Lung (tissue), 11 donors: ENCODE measurements at regions not wholly inside any gene's neighbourhood (a gene's known extent, or its start where the extent isn't known, plus 50 kb on each side); places are given as distances from the start of the nearest gene placed in this dataset.

Experiments
- ATAC-seq: fragments of 200-7000 bp; cut with Tn5 transposase; one replicate; pipeline ENCODE4 v1.9.1; 2020; ENCODE audit warnings: moderate number of reproducible peaks; ENCODE audit not compliant: insufficient read depth, low FRiP score
- DNase-seq, 3 donors: peaks; one replicate each; pipeline ENCODE4 v3.0.0-alpha.2; 2013 to 2017
- H3K27ac ChIP-seq, 2 donors: one replicate each; pipeline ENCODE4 v1.5.1; 2013; ENCODE audit warnings: mild to moderate bottlenecking in 2 of 2, moderate library complexity in 2 of 2, control low read depth in 1 of 2, inconsistent platforms in 1 of 2, low read depth in 1 of 2, low read length in 1 of 2
- H3K27me3 ChIP-seq, 3 donors: one replicate each; pipeline ENCODE4 v1.5.1; 2013; ENCODE audit warnings: low read length in 2 of 3; ENCODE audit not compliant: control insufficient read depth in 3 of 3, insufficient read depth in 3 of 3
- H3K36me3 ChIP-seq, 4 donors: one replicate each; pipeline ENCODE4 v1.5.1; 2013; ENCODE audit warnings: low read length in 4 of 4, mild to moderate bottlenecking in 1 of 4, moderate library complexity in 1 of 4; ENCODE audit not compliant: control insufficient read depth in 4 of 4, insufficient read depth in 4 of 4
- H3K4me1 ChIP-seq, 5 donors: one replicate each; pipeline ENCODE4 v1.5.1; 2013; ENCODE audit warnings: low read length in 5 of 5, mild to moderate bottlenecking in 2 of 5, moderate library complexity in 1 of 5; ENCODE audit not compliant: control insufficient read depth in 5 of 5, insufficient read depth in 5 of 5
- H3K4me3 ChIP-seq: one replicate; pipeline ENCODE4 v1.5.1; 2013; ENCODE audit warnings: mild to moderate bottlenecking, control low read depth, moderate library complexity
- H3K9ac ChIP-seq, 2 donors: one replicate each; pipeline ENCODE4 v1.5.1; 2013; ENCODE audit warnings: low read length in 2 of 2, control low read depth in 1 of 2; ENCODE audit not compliant: insufficient read depth in 1 of 2
- H3K9me3 ChIP-seq, 4 donors: one replicate each; pipeline ENCODE4 v1.5.1; 2013; ENCODE audit warnings: low read length in 3 of 4, mild to moderate bottlenecking in 1 of 4, moderate library complexity in 1 of 4; ENCODE audit not compliant: control insufficient read depth in 4 of 4, insufficient read depth in 3 of 4
- WGBS, 2 donors: extraction: QIAGEN DNeasy Blood & Tissue Kit; methylation state at CpG; one replicate each; pipeline ENCODE4 v1.1.7; 2013; 5-methylcytosine and 5-hydroxymethylcytosine counted together
- TF ChIP-seq, protein P1 (sequence below): IDR thresholded peaks from 2 replicates; pipeline ENCODE4 v1.5.1; 2012; ENCODE audit warnings: mild to moderate bottlenecking; ENCODE audit errors: control extremely low read depth, extremely low read depth
- donor health status: control.
- donor health status: control.
- donor health status: Bipolar disorder and iron deficiency.
- donor health status: healthy.
- donor health status: DM: yes; HTN: yes; CAD: no.

DNA sequence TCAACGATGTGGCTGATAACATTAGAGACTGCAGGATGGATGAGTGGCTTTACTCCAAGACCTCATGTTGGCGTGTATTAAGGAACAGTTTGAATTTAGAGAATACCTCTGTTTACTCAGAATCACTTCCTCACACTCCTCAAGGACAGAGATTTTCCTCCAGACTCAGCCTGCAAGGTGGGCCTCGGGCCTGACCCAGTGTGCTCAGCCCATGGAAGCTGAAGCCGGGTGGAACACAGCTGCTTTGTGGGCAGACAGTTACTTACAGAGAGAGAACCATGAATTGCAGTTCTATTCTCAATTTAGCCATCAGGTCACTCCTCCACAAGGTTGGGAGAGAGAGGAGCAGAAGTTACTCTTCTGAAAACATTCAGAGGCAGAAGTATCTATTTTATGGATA lies 135.8 kb downstream of the SNX19 start:
- Histone ChIP-seq H3K9ac (no peak overlapping the region), H3K27me3 (no peaks in the 10 kb centered on the region), H3K4me3 (no peak overlapping the region), H3K4me1 (peaks cover 0 to 61% (median 37%) of the 10 kb centered on the region in 5 donors), H3K9me3 (no peaks in the 10 kb centered on the region), H3K36me3 (no peaks in the 10 kb centered on the region), H3K27ac (no peak overlapping the region)
- ATAC-seq (no peak), DNase-seq (no peak)
- TF ChIP-seq, protein P1, sequence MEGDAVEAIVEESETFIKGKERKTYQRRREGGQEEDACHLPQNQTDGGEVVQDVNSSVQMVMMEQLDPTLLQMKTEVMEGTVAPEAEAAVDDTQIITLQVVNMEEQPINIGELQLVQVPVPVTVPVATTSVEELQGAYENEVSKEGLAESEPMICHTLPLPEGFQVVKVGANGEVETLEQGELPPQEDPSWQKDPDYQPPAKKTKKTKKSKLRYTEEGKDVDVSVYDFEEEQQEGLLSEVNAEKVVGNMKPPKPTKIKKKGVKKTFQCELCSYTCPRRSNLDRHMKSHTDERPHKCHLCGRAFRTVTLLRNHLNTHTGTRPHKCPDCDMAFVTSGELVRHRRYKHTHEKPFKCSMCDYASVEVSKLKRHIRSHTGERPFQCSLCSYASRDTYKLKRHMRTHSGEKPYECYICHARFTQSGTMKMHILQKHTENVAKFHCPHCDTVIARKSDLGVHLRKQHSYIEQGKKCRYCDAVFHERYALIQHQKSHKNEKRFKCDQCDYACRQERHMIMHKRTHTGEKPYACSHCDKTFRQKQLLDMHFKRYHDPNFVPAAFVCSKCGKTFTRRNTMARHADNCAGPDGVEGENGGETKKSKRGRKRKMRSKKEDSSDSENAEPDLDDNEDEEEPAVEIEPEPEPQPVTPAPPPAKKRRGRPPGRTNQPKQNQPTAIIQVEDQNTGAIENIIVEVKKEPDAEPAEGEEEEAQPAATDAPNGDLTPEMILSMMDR, result no peak
- 67 to 82% methylated on average over 4 of the region's 4 CpGs for WGBS, 2 donors

DNA sequence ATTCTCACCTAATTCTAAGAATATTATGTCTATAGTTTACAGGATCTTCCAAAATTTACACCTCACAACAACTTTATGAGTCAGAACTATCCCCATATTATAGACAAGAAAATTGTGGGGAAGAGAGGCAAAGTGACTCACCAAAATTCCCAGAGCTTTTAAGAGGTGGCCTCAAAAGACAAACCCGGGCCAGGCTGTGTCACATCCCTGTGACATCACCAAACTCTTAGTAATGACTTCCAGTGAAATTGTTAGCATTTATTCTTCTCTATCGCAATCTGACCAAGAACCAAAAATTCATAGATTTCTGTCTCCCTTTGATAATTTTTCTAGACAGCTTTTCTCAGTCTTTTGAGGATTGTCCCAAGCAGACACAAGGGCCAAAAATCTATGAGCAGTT lies 134.3 kb downstream of the SNX19 start:
- Histone ChIP-seq H3K36me3 (no peaks in the 10 kb centered on the region), H3K9me3 (no peaks in the 10 kb centered on the region), H3K27me3 (no peaks in the 10 kb centered on the region), H3K4me3 (no peak overlapping the region), H3K27ac (no peak overlapping the region), H3K9ac (peak overlapping the region in 1 of 2 donors; percentile 59), H3K4me1 (peaks cover 3 to 75% (median 49%) of the 10 kb centered on the region in 5 donors)
- ATAC-seq, result no peak
- TF ChIP-seq, protein P1, result no peak
- WGBS, 2 donors, result 73 to 88% methylated on average over 2 of the region's 2 CpGs
- peak in 1 of 3 donors; percentile 64 for DNase-seq

DNA sequence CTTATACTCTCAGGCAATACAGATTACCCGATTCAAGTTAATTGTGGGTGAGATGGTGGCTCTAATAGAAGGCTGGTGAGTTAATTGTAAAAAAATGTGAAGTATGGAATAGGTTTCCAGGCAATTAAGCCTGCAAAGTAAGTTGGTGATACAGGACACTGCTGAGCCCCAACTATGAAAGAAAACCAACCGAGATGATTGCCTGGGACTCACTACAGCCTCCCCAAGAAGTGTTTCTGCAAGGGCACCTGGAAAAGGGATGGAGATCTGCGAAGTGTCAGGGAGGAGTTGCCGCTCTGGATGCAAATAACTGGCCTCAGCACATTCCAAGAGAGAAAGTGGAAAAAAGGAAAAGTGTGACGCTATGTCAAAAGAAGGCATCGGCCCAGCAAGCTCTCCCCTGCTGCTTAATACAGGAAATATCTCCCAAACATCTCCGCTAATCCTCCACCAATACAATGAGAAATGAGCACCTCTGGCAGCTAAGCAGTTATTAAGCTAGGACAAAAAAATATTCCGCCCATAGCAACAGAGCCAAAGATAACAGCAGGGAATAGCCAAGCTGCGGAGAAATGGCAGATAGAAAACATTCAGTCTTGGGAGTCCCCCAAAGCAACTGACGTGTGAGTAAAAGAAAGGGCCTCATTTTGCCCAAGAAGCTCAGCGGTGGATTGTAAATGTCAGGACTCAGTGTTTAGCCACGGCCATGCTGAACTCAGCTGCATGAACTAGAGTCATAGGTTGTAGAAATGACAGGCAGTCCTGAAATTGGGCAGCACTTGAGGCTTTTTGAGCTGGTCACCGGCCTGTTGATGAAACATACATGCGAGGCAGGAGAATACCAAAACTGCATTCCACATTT lies 133.7 kb downstream of the SNX19 start:
- TF ChIP-seq, protein P1, result no peak
- DNase-seq (peak; percentile 59 to 88 (median 82)), ATAC-seq (peak; percentile 28)
- Histone ChIP-seq H3K27me3 (no peaks in the 10 kb centered on the region), H3K9me3 (no peaks in the 10 kb centered on the region), H3K27ac (peak overlapping the region in 1 of 2 donors; percentile 44), H3K4me1 (peaks cover 3 to 80% (median 52%) of the 10 kb centered on the region in 5 donors), H3K9ac (peak overlapping the region in 1 of 2 donors; percentile 59), H3K36me3 (no peaks in the 10 kb centered on the region), H3K4me3 (no peak overlapping the region)
- 64 to 79% methylated on average over 14 of the region's 14 CpGs for WGBS, 2 donors
